ENCODE measurements at regions not wholly inside any gene's neighbourhood (a gene's known extent, or its start where the extent isn't known, plus 50 kb on each side); places are given as distances from the start of the nearest gene placed in this dataset.

DNA sequence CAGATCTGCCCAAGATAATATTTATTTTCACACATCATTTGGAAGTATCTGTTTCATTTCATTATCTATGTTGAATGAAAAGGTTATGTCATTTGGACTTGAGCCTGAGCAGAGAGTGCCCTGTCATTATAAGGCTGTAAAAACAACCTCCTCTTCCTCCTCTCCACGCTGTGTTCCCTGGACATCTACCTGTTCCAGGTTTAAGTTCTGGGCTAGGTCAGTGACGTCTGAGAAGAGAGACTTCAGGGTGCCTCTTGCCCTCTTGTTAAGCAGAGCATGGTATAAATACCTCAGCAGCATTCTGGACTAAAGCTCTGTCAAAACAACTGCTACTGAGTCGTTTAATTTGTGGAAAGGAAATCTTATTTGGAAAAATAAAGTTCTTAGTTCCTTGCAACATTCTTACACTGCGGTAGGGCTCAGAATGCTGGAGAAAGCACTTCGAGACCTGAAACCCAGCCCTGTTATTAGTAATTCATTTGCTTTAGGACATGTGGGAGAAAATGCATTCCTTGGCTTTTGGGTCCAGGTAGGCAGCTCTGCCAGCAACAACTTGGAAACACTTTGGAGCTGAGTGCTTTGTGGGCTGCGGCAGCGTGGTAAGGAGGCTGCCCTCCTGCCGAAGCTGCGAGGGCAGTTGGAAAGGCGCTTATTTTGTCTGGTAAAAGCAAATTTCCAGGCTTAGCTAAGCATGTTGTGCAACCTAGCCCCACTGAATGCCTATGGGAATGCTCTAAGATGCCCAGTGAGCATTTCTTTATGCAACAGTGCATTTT lies 91.8 kb upstream of the NEDD4L start:
- no peak for TF ChIP-seq POLR2A (IDR thresholded peaks at IDR 0.05)
- TF ChIP-seq, protein P1, sequence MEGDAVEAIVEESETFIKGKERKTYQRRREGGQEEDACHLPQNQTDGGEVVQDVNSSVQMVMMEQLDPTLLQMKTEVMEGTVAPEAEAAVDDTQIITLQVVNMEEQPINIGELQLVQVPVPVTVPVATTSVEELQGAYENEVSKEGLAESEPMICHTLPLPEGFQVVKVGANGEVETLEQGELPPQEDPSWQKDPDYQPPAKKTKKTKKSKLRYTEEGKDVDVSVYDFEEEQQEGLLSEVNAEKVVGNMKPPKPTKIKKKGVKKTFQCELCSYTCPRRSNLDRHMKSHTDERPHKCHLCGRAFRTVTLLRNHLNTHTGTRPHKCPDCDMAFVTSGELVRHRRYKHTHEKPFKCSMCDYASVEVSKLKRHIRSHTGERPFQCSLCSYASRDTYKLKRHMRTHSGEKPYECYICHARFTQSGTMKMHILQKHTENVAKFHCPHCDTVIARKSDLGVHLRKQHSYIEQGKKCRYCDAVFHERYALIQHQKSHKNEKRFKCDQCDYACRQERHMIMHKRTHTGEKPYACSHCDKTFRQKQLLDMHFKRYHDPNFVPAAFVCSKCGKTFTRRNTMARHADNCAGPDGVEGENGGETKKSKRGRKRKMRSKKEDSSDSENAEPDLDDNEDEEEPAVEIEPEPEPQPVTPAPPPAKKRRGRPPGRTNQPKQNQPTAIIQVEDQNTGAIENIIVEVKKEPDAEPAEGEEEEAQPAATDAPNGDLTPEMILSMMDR (IDR thresholded peaks at IDR 0.05) = no peak

Measured in breast epithelium (tissue), 3 donors.